ENCODE measurements at regions not wholly inside any gene's neighbourhood (a gene's known extent, or its start where the extent isn't known, plus 50 kb on each side); places are given as distances from the start of the nearest gene placed in this dataset.

DNA sequence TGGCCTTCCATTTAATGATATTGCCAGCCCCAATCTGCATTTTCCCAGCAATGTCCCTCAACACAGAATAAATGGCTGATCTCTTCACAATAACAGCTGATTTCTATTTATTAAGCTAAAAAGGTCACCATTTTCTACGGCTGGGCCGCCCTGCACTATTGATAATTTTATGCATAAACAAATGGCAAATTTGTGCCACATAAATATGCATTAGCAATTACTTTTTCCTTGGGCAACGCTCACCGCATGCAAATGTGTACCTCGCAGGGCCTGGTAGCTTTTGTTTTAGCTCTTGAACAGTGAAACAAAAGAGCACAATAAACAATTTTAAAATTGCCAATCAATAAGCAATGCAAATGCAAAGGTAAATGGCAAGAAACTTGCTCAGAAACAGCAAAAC lies 331.9 kb upstream of the SOX5 start:
- TF ChIP-seq, protein P1, sequence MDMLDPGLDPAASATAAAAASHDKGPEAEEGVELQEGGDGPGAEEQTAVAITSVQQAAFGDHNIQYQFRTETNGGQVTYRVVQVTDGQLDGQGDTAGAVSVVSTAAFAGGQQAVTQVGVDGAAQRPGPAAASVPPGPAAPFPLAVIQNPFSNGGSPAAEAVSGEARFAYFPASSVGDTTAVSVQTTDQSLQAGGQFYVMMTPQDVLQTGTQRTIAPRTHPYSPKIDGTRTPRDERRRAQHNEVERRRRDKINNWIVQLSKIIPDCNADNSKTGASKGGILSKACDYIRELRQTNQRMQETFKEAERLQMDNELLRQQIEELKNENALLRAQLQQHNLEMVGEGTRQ (CRISPR knock-in tag; IDR thresholded peaks at IDR 0.05): no peak
- TF ChIP-seq, protein P2, sequence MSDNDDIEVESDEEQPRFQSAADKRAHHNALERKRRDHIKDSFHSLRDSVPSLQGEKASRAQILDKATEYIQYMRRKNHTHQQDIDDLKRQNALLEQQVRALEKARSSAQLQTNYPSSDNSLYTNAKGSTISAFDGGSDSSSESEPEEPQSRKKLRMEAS (CRISPR knock-in tag; IDR thresholded peaks at IDR 0.05): no peak
- TF ChIP-seq FOXM1 (IDR thresholded peaks at IDR 0.05; ENCODE audit: low read depth) (no peak), FOXM1 (CRISPR knock-in tag; IDR thresholded peaks at IDR 0.05; ENCODE audit: low read depth) (no peak), POLR2AphosphoS5 (IDR thresholded peaks at IDR 0.05; ENCODE audit: control insufficient read depth, insufficient read depth, low read depth, low read length) (no peak), ZNF3 (CRISPR knock-in tag; IDR thresholded peaks at IDR 0.05) (no peak)
